HEK293 (cell line): ENCODE measurements at regions not wholly inside any gene's neighbourhood (a gene's known extent, or its start where the extent isn't known, plus 50 kb on each side); places are given as distances from the start of the nearest gene placed in this dataset.

Experiments used
- CTCF ChIA-PET: fragments of 350-600 bp; formaldehyde crosslinking; extraction: SDS; loops from one replicate; lab custom pipeline; 2021; ENCODE audit warnings: antibody characterized with exemption; lab: Yijun Ruan, JAX
- POLR2A ChIA-PET: fragments of 300-600 bp; formaldehyde crosslinking; extraction: SDS; loops from one replicate; lab custom pipeline; 2020; ENCODE audit warnings: antibody characterized with exemption, inconsistent platforms; lab: Yijun Ruan, JAX
- H3K27ac ChIP-seq: fragments of 200-500 bp; sonication (Bioruptor generic); 2 replicates; pipeline ENCODE4 v1.5.1; 2014; ENCODE audit warnings: low read depth, low read length, control low read depth, inconsistent platforms; ENCODE audit errors: extremely low read depth
- H3K36me3 ChIP-seq, 2 experiments: fragments of 200-500 bp in 1 of 2; sonication (Bioruptor generic) in 1 of 2; 1 replicate in 1 of 2; 2 replicates in 1 of 2; pipeline ENCODE4 v1.5.1; 2014 to 2017; ENCODE audit warnings: inconsistent platforms in 2 of 2, low read length in 2 of 2; ENCODE audit not compliant: control insufficient read depth in 2 of 2, insufficient read depth in 1 of 2
- H3K4me1 ChIP-seq: fragments of 200-500 bp; sonication (Bioruptor generic); 2 replicates; pipeline ENCODE4 v1.5.1; 2014; ENCODE audit warnings: mild to moderate bottlenecking, low read length, inconsistent platforms; ENCODE audit not compliant: control insufficient read depth, insufficient read depth
- H3K4me3 ChIP-seq: 2 replicates; pipeline ENCODE4 v1.5.1; 2011; ENCODE audit warnings: low read depth, mild to moderate bottlenecking, control low read depth, low read length, moderate library complexity
- H3K9me3 ChIP-seq: fragments of 200-500 bp; sonication (Bioruptor generic); 2 replicates; pipeline ENCODE4 v1.5.1; 2014; ENCODE audit warnings: low read depth, low read length, inconsistent platforms; ENCODE audit not compliant: control insufficient read depth, insufficient read depth
- GFI1B ChIP-seq: fragments of 450-650 bp; formaldehyde crosslinking; IDR thresholded peaks from 2 replicates; pipeline ENCODE4 v1.5.1; 2016; ENCODE audit warnings: missing biosample characterization, missing genetic modification characterization
- HOXD13 ChIP-seq: sonication (generic); formaldehyde crosslinking; IDR thresholded peaks from 2 replicates; pipeline ENCODE4 v1.8.0; 2022; ENCODE audit warnings: missing genetic modification reagents, borderline replicate concordance
- MEIS1 ChIP-seq: sonication (generic); formaldehyde crosslinking; IDR thresholded peaks from 2 replicates; pipeline ENCODE4 v1.8.1; 2022; ENCODE audit warnings: missing genetic modification reagents, mild to moderate bottlenecking, borderline replicate concordance
- SALL2 ChIP-seq: fragments of 450-650 bp; formaldehyde crosslinking; IDR thresholded peaks from 2 replicates; pipeline ENCODE4 v1.5.0; 2017; ENCODE audit warnings: missing biosample characterization, mild to moderate bottlenecking, missing genetic modification characterization, borderline replicate concordance
- SETDB1 ChIP-seq: IDR thresholded peaks from one replicate; pipeline ENCODE4 v1.6.1; 2017; ENCODE audit warnings: mild to moderate bottlenecking, low read length, moderate library complexity, mixed read lengths; ENCODE audit not compliant: insufficient read length
- ZBTB17 ChIP-seq: fragments of 450-650 bp; formaldehyde crosslinking; IDR thresholded peaks from 2 replicates; pipeline ENCODE4 v1.5.1; 2016; ENCODE audit warnings: missing biosample characterization, missing genetic modification characterization
- ZEB2 ChIP-seq: fragments of 450-650 bp; formaldehyde crosslinking; IDR thresholded peaks from 2 replicates; pipeline ENCODE4 v1.5.1; 2016; ENCODE audit warnings: missing biosample characterization, missing genetic modification characterization
- ZNF114 ChIP-seq: fragments of 450-650 bp; formaldehyde crosslinking; IDR thresholded peaks from 2 replicates; pipeline ENCODE4 v1.5.0; 2017; ENCODE audit warnings: missing biosample characterization, missing genetic modification characterization
- ZNF133 ChIP-seq: fragments of 450-650 bp; formaldehyde crosslinking; IDR thresholded peaks from 2 replicates; pipeline ENCODE4 v1.5.1; 2016; ENCODE audit warnings: missing biosample characterization, missing genetic modification characterization
- ZNF138 ChIP-seq: fragments of 450-650 bp; formaldehyde crosslinking; IDR thresholded peaks from 2 replicates; pipeline ENCODE4 v1.5.1; 2016; ENCODE audit warnings: missing biosample characterization, missing genetic modification characterization, borderline replicate concordance
- ZNF155 ChIP-seq: fragments of 450-650 bp; formaldehyde crosslinking; IDR thresholded peaks from 2 replicates; pipeline ENCODE4 v1.5.1; 2016; ENCODE audit warnings: missing biosample characterization, missing genetic modification characterization
- ZNF16 ChIP-seq: fragments of 450-650 bp; formaldehyde crosslinking; IDR thresholded peaks from 2 replicates; pipeline ENCODE4 v1.5.1; 2016; ENCODE audit warnings: low read depth, missing biosample characterization, missing genetic modification characterization
- ZNF174 ChIP-seq: fragments of 450-650 bp; formaldehyde crosslinking; IDR thresholded peaks from 2 replicates; pipeline ENCODE4 v1.5.0; 2017; ENCODE audit warnings: missing biosample characterization, mild to moderate bottlenecking, missing genetic modification characterization
- ZNF24 ChIP-seq: fragments of 450-650 bp; formaldehyde crosslinking; IDR thresholded peaks from 2 replicates; pipeline ENCODE4 v1.5.1; 2016; ENCODE audit warnings: missing biosample characterization, missing genetic modification characterization
- ZNF335 ChIP-seq: fragments of 450-650 bp; formaldehyde crosslinking; conservative IDR thresholded peaks from 2 replicates; pipeline ENCODE4 v1.5.1; 2016; ENCODE audit warnings: missing biosample characterization, missing genetic modification characterization
- ZNF571 ChIP-seq: fragments of 450-650 bp; formaldehyde crosslinking; IDR thresholded peaks from 2 replicates; pipeline ENCODE4 v1.5.0; 2017; ENCODE audit warnings: missing biosample characterization, missing genetic modification characterization
- ZNF585B ChIP-seq: fragments of 450-650 bp; formaldehyde crosslinking; IDR thresholded peaks from 2 replicates; pipeline ENCODE4 v1.5.1; 2016; ENCODE audit warnings: missing biosample characterization, missing genetic modification characterization
- ZNF600 ChIP-seq: fragments of 450-650 bp; formaldehyde crosslinking; IDR thresholded peaks from 2 replicates; pipeline ENCODE4 v1.5.1; 2016; ENCODE audit warnings: missing biosample characterization, missing genetic modification characterization
- ZNF768 ChIP-seq: fragments of 450-650 bp; formaldehyde crosslinking; IDR thresholded peaks from 2 replicates; pipeline ENCODE4 v1.5.1; 2018; ENCODE audit warnings: missing biosample characterization, mild to moderate bottlenecking, missing genetic modification characterization
- ZNF776 ChIP-seq: fragments of 450-650 bp; formaldehyde crosslinking; IDR thresholded peaks from 2 replicates; pipeline ENCODE4 v1.5.0; 2017; ENCODE audit warnings: missing biosample characterization, missing genetic modification characterization, borderline replicate concordance
- ZSCAN23 ChIP-seq: fragments of 450-650 bp; formaldehyde crosslinking; IDR thresholded peaks from 2 replicates; pipeline ENCODE4 v1.5.1; 2016; ENCODE audit warnings: missing biosample characterization, missing genetic modification characterization
- ZXDB ChIP-seq: fragments of 450-650 bp; formaldehyde crosslinking; IDR thresholded peaks from 2 replicates; pipeline ENCODE4 v1.5.1; 2016; ENCODE audit warnings: missing biosample characterization, missing genetic modification characterization
- TF ChIP-seq, protein P1 (sequence below): fragments of 450-650 bp; formaldehyde crosslinking; IDR thresholded peaks from 2 replicates; pipeline ENCODE4 v1.5.1; 2016; ENCODE audit warnings: missing biosample characterization, missing genetic modification characterization
- TF ChIP-seq, protein P2 (sequence below): fragments of 450-650 bp; formaldehyde crosslinking; IDR thresholded peaks from 2 replicates; pipeline ENCODE4 v1.5.1; 2016; ENCODE audit warnings: missing biosample characterization, missing genetic modification characterization
- TF ChIP-seq, protein P3 (sequence below): fragments of 450-650 bp; formaldehyde crosslinking; IDR thresholded peaks from 2 replicates; pipeline ENCODE4 v1.5.1; 2016; ENCODE audit warnings: missing biosample characterization, missing genetic modification characterization
- TF ChIP-seq, protein P4 (sequence below): fragments of 450-650 bp; formaldehyde crosslinking; IDR thresholded peaks from 2 replicates; pipeline ENCODE4 v1.5.1; 2016; ENCODE audit warnings: missing biosample characterization, missing genetic modification characterization

DNA sequence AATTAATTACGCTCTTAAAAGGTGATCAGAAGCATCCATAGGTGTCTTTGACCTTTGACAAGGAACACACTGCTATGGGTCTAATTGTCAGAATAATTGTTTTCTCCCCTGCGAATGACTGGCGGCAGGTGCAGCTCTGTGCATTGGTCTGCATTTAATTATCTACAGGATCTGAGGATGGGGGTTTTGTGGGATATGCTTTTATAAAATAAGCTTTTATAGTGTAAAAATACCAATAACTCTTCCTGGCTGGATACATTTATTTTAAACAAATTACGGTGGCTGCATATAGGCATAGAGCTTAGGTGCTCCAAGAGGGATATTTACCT, 201.6 kb upstream of the RGMA start:
- TF ChIP-seq ZNF138 (tag by site-specific recombination) (no peak), ZNF24 (tag by site-specific recombination) (no peak), ZNF571 (tag by site-specific recombination) (no peak), ZNF16 (tag by site-specific recombination) (no peak), ZNF114 (tag by site-specific recombination) (no peak)
- TF ChIP-seq, protein P1, sequence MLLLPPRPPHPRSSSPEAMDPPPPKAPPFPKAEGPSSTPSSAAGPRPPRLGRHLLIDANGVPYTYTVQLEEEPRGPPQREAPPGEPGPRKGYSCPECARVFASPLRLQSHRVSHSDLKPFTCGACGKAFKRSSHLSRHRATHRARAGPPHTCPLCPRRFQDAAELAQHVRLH (tag by site-specific recombination) = no peak
- TF ChIP-seq, all 188 proteins: peak for 0
- ChIA-PET POLR2A (no interaction called here), CTCF (interaction anchor here (0.7 to 1.6 kb wide), 2 partner anchors 44 to 266 kb away, joined by 3 to 5 read pairs; no protein-coding TSS in a partner anchor)
- H3K36me3 ChIP-seq = no peaks in the 10 kb centered on the region
- H3K9me3 ChIP-seq = no peaks in the 10 kb centered on the region
- H3K4me1 ChIP-seq = no peaks in the 10 kb centered on the region
- no peak overlapping the region for H3K27ac ChIP-seq
- no peak overlapping the region for H3K4me3 ChIP-seq

DNA sequence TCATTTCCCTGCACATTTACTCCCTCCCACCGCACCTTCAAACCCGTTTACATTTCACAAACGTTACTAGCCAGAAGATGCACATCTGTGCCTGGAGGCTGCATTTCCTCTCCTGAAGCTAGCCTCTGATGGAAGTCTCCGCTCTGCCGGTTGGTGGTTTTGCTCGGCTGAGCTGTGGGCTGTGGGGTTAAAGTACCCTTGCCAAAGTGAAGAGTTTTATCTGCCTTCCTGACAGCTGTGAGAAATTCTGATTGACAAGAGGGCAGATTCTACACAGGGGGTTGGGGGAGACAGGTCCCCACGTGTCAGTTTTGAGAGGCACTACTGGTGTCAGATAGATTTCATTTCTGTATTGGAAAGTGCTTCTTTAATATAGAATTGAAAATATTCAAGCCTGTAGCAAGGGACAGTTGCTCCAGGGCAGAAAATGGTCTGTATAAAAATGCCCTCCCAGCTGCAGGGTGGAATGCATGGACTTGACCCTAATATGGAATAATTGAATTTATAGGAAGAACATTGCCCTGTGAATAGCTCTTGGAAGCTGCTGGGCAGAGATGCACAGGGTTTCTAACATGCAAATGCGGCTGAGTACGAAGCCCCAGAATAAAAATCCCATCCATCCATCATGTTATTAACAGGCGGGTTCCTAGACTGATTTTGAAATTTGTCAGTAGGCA, 201.1 kb upstream of the RGMA start:
- TF ChIP-seq ZNF600 (tag by site-specific recombination) = no peak
- no peak for TF ChIP-seq ZXDB (tag by site-specific recombination)
- no peak for TF ChIP-seq ZNF174
- no peak for TF ChIP-seq HOXD13 (CRISPR knock-in tag)
- TF ChIP-seq ZNF776 (tag by site-specific recombination) = no peak
- TF ChIP-seq, protein P2, sequence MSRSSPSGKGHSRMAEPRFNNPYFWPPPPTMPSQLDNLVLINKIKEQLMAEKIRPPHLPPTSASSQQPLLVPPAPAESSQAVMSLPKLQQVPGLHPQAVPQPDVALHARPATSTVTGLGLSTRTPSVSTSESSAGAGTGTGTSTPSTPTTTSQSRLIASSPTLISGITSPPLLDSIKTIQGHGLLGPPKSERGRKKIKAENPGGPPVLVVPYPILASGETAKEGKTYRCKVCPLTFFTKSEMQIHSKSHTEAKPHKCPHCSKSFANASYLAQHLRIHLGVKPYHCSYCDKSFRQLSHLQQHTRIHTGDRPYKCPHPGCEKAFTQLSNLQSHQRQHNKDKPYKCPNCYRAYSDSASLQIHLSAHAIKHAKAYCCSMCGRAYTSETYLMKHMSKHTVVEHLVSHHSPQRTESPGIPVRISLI (tag by site-specific recombination) = no peak
- no peak overlapping the region for H3K27ac ChIP-seq
- H3K9me3 ChIP-seq = no peaks in the 10 kb centered on the region
- H3K36me3 ChIP-seq = no peaks in the 10 kb centered on the region
- ChIA-PET POLR2A (no interaction called here), CTCF (interaction anchor here (0.7 to 1.6 kb wide), 2 partner anchors 44 to 265 kb away, joined by 3 to 5 read pairs; no protein-coding TSS in a partner anchor)
- H3K4me3 ChIP-seq = no peak overlapping the region
- H3K4me1 ChIP-seq = no peaks in the 10 kb centered on the region

DNA sequence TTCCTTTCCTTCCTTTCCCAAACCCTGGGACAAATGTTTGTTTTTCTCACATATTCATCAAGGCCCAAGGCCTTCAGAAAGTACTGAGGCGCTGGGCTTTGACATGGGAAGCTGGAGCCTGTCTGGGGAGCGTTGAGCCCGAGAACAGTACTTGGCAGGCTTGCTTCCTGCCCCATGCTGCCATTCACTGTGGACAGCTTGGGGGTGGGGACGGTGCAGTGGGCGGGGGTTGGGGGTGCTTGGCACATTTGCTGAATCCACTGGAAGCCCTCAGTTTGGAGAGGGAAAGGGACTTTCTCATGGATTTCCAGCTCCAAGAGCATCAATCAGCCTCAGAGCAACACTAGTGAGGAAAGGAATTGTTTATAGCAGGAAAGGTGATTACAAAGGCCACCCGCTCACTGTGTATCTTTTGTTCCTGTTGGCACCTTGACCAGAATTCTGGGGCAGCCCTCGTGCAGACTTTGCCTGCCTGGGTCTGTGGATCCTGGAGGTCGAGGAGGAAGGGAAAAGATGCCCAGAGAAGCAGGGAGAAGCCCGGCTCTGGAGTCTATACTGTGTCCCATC, 199.8 kb upstream of the RGMA start:
- H3K4me3 ChIP-seq = no peak overlapping the region
- H3K27ac ChIP-seq = no peak overlapping the region
- no peaks in the 10 kb centered on the region for H3K36me3 ChIP-seq
- H3K9me3 ChIP-seq = no peaks in the 10 kb centered on the region
- TF ChIP-seq ZNF585B (tag by site-specific recombination) (no peak), ZEB2 (tag by site-specific recombination) (no peak), ZNF335 (tag by site-specific recombination) (no peak), GFI1B (no peak)
- CTCF ChIA-PET = interaction anchor here (0.6 kb wide), 1 partner anchor 131 kb away, joined by 3 read pairs; no protein-coding TSS in a partner anchor
- POLR2A ChIA-PET = no interaction called here
- H3K4me1 ChIP-seq = no peaks in the 10 kb centered on the region

DNA sequence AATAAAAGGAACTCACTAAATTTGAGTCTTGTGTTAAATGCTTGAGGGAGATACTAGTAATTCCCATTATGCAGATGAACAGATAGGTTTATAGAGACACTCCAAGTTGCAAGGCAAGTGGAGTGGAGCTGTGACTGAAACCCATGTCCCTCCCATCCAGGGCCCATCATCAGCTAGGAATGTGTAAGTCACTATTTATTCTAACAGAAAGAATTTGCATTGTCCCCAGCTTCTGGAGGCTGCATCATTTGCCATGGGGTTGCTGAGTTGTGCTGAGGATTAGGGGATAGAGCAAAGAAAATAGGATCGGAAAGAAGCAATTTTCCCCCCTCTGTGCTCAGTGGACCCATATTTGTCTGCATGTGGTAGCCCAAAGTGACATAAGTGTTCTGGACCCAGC, 197.4 kb upstream of the RGMA start:
- ChIA-PET POLR2A (no interaction called here), CTCF (no interaction called here)
- H3K36me3 ChIP-seq = no peaks in the 10 kb centered on the region
- H3K9me3 ChIP-seq = no peaks in the 10 kb centered on the region
- H3K4me3 ChIP-seq = no peak overlapping the region
- H3K4me1 ChIP-seq = no peaks in the 10 kb centered on the region
- no peak overlapping the region for H3K27ac ChIP-seq
- TF ChIP-seq MEIS1 (no peak), ZSCAN23 (tag by site-specific recombination) (no peak), SETDB1 (no peak), ZBTB17 (tag by site-specific recombination) (no peak), ZNF133 (tag by site-specific recombination) (no peak), ZNF768 (no peak), SALL2 (no peak), ZNF155 (tag by site-specific recombination) (no peak)
- TF ChIP-seq, protein P3, sequence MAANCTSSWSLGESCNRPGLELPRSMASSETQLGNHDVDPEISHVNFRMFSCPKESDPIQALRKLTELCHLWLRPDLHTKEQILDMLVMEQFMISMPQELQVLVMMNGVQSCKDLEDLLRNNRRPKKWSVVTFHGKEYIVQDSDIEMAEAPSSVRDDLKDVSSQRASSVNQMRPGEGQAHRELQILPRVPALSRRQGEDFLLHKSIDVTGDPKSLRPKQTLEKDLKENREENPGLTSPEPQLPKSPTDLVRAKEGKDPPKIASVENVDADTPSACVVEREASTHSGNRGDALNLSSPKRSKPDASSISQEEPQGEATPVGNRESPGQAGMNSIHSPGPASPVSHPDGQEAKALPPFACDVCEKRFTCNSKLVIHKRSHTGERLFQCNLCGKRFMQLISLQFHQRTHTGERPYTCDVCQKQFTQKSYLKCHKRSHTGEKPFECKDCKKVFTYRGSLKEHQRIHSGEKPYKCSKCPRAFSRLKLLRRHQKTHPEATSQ (tag by site-specific recombination) = no peak
- TF ChIP-seq, protein P4, sequence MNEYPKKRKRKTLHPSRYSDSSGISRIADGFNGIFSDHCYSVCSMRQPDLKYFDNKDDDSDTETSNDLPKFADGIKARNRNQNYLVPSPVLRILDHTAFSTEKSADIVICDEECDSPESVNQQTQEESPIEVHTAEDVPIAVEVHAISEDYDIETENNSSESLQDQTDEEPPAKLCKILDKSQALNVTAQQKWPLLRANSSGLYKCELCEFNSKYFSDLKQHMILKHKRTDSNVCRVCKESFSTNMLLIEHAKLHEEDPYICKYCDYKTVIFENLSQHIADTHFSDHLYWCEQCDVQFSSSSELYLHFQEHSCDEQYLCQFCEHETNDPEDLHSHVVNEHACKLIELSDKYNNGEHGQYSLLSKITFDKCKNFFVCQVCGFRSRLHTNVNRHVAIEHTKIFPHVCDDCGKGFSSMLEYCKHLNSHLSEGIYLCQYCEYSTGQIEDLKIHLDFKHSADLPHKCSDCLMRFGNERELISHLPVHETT = no peak
